ENCODE measurements at regions not wholly inside any gene's neighbourhood (a gene's known extent, or its start where the extent isn't known, plus 50 kb on each side); places are given as distances from the start of the nearest gene placed in this dataset.

DNA sequence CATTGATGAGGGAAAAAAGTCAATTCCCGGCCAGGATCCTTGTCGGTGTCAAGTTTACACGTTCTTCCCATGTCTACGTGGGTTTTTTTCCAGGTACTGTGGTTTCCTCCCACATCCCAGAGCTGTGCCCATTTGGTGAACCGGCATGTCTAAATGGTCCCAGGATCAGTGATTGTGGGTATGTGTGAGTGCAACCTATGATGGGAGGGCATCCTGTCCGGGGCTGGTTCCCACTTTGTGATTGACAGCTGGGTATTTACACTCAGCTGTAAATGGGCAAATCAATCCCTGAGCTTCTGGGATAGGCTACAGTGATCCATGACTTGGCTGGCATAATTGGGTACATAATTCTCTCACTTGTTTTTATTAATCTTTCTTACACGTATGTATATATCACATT is 91.2 kb upstream of the IRX6 start:
- no peak overlapping the region for H3K9ac ChIP-seq (ENCODE audit: low read depth in 2 of 2, low read length in 2 of 2)
- H3K9me3 ChIP-seq = no peaks in the 10 kb centered on the region
- no peak overlapping the region for H3K4me3 ChIP-seq
- H3K27ac ChIP-seq = no peak overlapping the region
- no peaks in the 10 kb centered on the region for H3K36me3 ChIP-seq
- intact Hi-C loops (cut with DNase I) = no loop called here
- H3K27me3 ChIP-seq = no peaks in the 10 kb centered on the region
- DNase-seq = no peak
- TF ChIP-seq, protein P1, sequence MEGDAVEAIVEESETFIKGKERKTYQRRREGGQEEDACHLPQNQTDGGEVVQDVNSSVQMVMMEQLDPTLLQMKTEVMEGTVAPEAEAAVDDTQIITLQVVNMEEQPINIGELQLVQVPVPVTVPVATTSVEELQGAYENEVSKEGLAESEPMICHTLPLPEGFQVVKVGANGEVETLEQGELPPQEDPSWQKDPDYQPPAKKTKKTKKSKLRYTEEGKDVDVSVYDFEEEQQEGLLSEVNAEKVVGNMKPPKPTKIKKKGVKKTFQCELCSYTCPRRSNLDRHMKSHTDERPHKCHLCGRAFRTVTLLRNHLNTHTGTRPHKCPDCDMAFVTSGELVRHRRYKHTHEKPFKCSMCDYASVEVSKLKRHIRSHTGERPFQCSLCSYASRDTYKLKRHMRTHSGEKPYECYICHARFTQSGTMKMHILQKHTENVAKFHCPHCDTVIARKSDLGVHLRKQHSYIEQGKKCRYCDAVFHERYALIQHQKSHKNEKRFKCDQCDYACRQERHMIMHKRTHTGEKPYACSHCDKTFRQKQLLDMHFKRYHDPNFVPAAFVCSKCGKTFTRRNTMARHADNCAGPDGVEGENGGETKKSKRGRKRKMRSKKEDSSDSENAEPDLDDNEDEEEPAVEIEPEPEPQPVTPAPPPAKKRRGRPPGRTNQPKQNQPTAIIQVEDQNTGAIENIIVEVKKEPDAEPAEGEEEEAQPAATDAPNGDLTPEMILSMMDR (IDR thresholded peaks at IDR 0.05) = no peak
- H3K4me1 ChIP-seq = no peaks in the 10 kb centered on the region

DNA sequence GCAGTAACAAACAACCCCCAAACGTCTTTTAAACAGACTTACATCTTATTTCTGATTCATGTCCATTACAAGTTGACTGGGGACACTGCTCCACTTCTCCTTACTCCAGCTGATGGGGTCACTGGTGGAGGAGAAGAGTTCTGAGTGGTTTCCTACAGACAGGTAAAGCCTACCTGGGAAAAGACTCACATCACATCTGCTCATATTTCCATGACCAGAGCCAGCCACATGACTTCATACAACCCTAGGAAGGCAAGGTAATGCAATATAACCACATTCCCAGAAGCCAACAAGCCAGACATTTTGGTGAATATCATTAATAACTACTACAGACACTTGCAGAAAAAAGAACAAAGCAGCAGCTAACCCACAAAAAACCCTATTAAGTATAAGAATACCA is 90.5 kb upstream of the IRX6 start:
- intact Hi-C loops (cut with DNase I) = no loop called here
- no peak for DNase-seq
- TF ChIP-seq, protein P1 (IDR thresholded peaks at IDR 0.05) = no peak
- Histone ChIP-seq H3K9me3 (no peaks in the 10 kb centered on the region), H3K27ac (no peak overlapping the region), H3K9ac (ENCODE audit: low read depth in 2 of 2, low read length in 2 of 2) (no peak overlapping the region), H3K27me3 (no peaks in the 10 kb centered on the region), H3K4me1 (no peaks in the 10 kb centered on the region), H3K36me3 (no peaks in the 10 kb centered on the region), H3K4me3 (no peak overlapping the region)

DNA sequence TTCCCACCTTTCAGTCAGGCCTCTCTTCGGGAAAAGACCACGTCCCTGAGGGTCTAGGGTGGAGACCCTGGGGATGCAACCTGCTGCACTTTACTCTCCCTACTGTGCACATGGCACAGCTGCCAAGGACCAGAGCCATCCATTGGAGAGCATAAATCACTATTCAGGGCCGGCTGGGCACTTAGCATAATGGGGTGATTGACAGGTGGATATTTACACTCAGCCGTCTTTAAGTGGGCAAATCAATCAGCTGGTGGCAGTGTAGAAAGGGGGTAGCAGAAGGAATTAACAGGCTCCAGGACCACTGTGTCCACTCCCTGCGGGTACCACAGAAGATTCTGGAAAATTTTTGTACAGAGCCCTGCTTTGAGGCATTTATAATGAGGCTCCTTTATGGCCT is 87.3 kb upstream of the IRX6 start:
- Histone ChIP-seq H3K4me1 (no peaks in the 10 kb centered on the region), H3K27me3 (no peaks in the 10 kb centered on the region), H3K9ac (ENCODE audit: low read depth in 2 of 2, low read length in 2 of 2) (no peak overlapping the region), H3K36me3 (no peaks in the 10 kb centered on the region), H3K27ac (no peak overlapping the region), H3K9me3 (no peaks in the 10 kb centered on the region), H3K4me3 (no peak overlapping the region)
- no peak for DNase-seq
- intact Hi-C loops (cut with DNase I) = no loop called here
- TF ChIP-seq, protein P1 (IDR thresholded peaks at IDR 0.05) = no peak

DNA sequence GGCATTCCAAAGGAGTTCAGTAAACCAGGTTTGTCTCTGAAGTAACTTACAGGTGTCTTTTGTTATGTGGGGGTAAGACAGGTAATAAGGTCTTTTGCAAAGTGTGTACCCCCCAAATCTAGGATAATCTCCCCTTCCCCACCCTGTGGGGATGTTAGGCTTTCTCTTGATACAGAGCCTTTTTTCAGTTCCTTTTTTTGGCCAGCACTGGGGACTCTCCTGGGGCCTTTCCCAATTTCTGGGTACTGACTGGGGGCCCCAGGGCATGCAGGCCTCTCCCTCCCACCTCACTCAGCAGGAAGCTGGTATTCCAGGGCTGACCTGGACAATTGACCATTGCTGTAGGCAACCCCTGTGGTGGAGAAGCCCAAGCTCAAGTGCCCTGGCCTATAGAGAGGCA is 84.3 kb upstream of the IRX6 start:
- Histone ChIP-seq H3K27me3 (no peaks in the 10 kb centered on the region), H3K9me3 (no peaks in the 10 kb centered on the region), H3K9ac (ENCODE audit: low read depth in 2 of 2, low read length in 2 of 2) (no peak overlapping the region), H3K36me3 (no peaks in the 10 kb centered on the region), H3K4me1 (no peaks in the 10 kb centered on the region), H3K27ac (no peak overlapping the region), H3K4me3 (no peak overlapping the region)
- intact Hi-C loops (cut with DNase I) = no loop called here
- TF ChIP-seq, protein P1 (IDR thresholded peaks at IDR 0.05) = no peak
- no peak for DNase-seq

DNA sequence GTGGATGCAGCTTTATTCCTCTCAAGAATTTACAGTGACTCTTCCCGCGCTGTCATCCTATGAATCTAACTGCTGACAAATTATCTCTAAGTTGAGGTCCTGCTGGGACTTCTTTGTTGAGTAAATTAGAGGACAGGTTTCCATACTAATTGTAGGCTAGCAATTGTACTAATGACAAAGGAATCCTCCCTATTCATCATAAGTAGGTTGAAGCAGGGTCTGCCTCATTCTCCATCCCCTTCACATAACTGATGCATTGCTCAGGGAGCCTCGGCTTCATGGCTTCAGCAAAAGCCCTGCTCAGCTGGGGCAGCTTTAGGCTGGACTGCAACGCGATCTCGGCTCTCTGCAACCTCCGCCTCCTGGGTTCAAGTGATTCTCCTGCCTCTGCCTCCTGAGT is 83.1 kb upstream of the IRX6 start:
- no peaks in the 10 kb centered on the region for H3K36me3 ChIP-seq
- TF ChIP-seq, protein P1 (IDR thresholded peaks at IDR 0.05) = no peak

DNA sequence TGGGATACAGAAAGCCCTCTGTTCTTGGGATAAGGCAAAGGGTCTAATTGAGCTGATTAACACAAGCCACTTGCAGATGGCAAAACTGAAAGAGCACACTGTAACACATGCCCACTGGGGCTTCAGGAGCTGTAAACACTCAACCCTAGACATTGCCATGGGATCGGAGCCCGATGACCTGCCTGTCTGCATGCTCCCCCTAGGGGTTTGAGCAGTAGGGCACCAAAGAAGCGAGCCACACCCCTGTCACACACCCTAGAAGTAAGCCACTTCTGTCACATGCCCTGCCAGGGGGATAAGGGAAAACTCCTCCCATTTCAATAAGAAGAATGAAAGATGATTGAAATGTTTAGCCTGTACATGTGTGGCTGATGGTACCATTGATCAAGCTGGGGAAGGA is 81.3 kb upstream of the IRX6 start:
- no peaks in the 10 kb centered on the region for H3K36me3 ChIP-seq
- H3K9me3 ChIP-seq = no peaks in the 10 kb centered on the region
- DNase-seq = no peak
- no peaks in the 10 kb centered on the region for H3K4me1 ChIP-seq
- TF ChIP-seq, protein P1 (IDR thresholded peaks at IDR 0.05) = no peak
- H3K4me3 ChIP-seq = no peak overlapping the region
- no peak overlapping the region for H3K9ac ChIP-seq (ENCODE audit: low read depth in 2 of 2, low read length in 2 of 2)
- H3K27ac ChIP-seq = no peak overlapping the region
- H3K27me3 ChIP-seq = no peaks in the 10 kb centered on the region
- intact Hi-C loops (cut with DNase I) = no loop called here

More for the DNA sequence above, 83.1 kb upstream of the IRX6 start:
- Histone ChIP-seq H3K9me3 (no peaks in the 10 kb centered on the region), H3K27me3 (no peaks in the 10 kb centered on the region), H3K27ac (no peak overlapping the region), H3K4me1 (no peaks in the 10 kb centered on the region), H3K4me3 (no peak overlapping the region), H3K9ac (ENCODE audit: low read depth in 2 of 2, low read length in 2 of 2) (no peak overlapping the region)
- intact Hi-C loops (cut with DNase I) = no loop called here
- no peak for DNase-seq
